Tibial nerve (tissue), 4 donors: ENCODE measurements at regions not wholly inside any gene's neighbourhood (a gene's known extent, or its start where the extent isn't known, plus 50 kb on each side); places are given as distances from the start of the nearest gene placed in this dataset.

ENCODE experiments used
- DNase-seq, 2 donors: peaks; one replicate each; pipeline ENCODE4 v3.0.0-alpha.2; 2019; ENCODE audit warnings: low spot score in 2 of 2
- H3K27ac ChIP-seq, 4 donors: fragments of 200-600 bp; sonication (generic) in 3 of 4; one replicate each; pipeline ENCODE4 v1.5.1; 2017 to 2019; ENCODE audit warnings: mild to moderate bottlenecking in 1 of 4
- H3K27me3 ChIP-seq, 2 donors: fragments of 200-600 bp; sonication (generic) in 1 of 2; one replicate each; pipeline versions ENCODE4 v1.5.1 to v1.6.0; 2017 to 2019
- H3K36me3 ChIP-seq, 3 donors: fragments of 200-600 bp; sonication (generic); one replicate each; pipeline ENCODE4 v1.5.1; 2018 to 2019
- H3K4me1 ChIP-seq, 4 donors: fragments of 200-600 bp; sonication (generic) in 3 of 4; one replicate each; pipeline ENCODE4 v1.5.1; 2017 to 2019
- H3K4me3 ChIP-seq, 4 donors: fragments of 200-600 bp; sonication (generic) in 3 of 4; one replicate each; pipeline ENCODE4 v1.5.1; 2017 to 2019; ENCODE audit warnings: mild to moderate bottlenecking in 1 of 4, moderate library complexity in 1 of 4
- H3K9me3 ChIP-seq, 4 donors: fragments of 200-600 bp; sonication (generic) in 3 of 4; one replicate each; pipeline ENCODE4 v1.5.1; 2017 to 2019
- EP300 ChIP-seq, 2 donors: sonication (generic); formaldehyde crosslinking; IDR thresholded peaks; one replicate each; pipeline ENCODE4 v1.6.1; 2017; ENCODE audit warnings: antibody characterized with exemption in 2 of 2, mild to moderate bottlenecking in 1 of 2
- POLR2A ChIP-seq, 2 donors: fragments of 450-650 bp; IDR thresholded peaks; one replicate each; pipeline ENCODE4 v1.6.1; 2017; ENCODE audit warnings: antibody characterized with exemption in 2 of 2, mild to moderate bottlenecking in 2 of 2, moderate library complexity in 2 of 2
- WGBS, 2 donors: methylation state at CpG; one replicate each; pipeline ENCODE4 v1.1.5; 2018; 5-methylcytosine and 5-hydroxymethylcytosine counted together
- TF ChIP-seq, protein P1 (sequence below), 5 experiments: fragments of 200-600 bp in 3 of 5; fragments of 450-650 bp in 2 of 5; sonication (generic) in 3 of 5; IDR thresholded peaks; one replicate each; pipeline ENCODE4 v1.5.1; 2016 to 2019; ENCODE audit warnings: antibody characterized with exemption in 5 of 5, mild to moderate bottlenecking in 3 of 5, moderate library complexity in 2 of 5

DNA sequence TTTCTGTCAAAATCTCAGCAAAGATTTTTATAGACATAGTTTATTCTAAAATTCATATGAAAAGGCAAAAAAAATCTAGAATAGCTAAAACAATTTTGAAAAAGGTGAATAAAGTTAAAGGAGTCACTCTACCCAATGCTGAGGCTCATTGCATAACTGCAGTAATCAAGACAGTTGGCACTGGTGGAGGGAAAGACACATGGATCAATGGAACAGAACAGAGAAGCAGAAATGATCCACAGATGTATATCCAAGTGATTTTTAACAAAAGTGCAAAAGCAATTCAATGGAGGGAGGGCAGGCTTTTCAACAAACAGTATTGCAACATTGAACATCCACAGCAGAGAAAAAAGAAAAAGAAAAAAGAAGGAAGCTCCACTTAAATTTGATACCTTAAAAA is 162.8 kb downstream of the RBM43 start:
- no peak for DNase-seq
- Histone ChIP-seq H3K9me3 (no peaks in the 10 kb centered on the region), H3K4me1 (no peaks in the 10 kb centered on the region), H3K4me3 (no peak overlapping the region), H3K36me3 (no peaks in the 10 kb centered on the region), H3K27me3 (no peaks in the 10 kb centered on the region), H3K27ac (no peak overlapping the region)
- TF ChIP-seq, protein P1, sequence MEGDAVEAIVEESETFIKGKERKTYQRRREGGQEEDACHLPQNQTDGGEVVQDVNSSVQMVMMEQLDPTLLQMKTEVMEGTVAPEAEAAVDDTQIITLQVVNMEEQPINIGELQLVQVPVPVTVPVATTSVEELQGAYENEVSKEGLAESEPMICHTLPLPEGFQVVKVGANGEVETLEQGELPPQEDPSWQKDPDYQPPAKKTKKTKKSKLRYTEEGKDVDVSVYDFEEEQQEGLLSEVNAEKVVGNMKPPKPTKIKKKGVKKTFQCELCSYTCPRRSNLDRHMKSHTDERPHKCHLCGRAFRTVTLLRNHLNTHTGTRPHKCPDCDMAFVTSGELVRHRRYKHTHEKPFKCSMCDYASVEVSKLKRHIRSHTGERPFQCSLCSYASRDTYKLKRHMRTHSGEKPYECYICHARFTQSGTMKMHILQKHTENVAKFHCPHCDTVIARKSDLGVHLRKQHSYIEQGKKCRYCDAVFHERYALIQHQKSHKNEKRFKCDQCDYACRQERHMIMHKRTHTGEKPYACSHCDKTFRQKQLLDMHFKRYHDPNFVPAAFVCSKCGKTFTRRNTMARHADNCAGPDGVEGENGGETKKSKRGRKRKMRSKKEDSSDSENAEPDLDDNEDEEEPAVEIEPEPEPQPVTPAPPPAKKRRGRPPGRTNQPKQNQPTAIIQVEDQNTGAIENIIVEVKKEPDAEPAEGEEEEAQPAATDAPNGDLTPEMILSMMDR (IDR thresholded peaks at IDR 0.05): no peak
- no peak for TF ChIP-seq EP300 (IDR thresholded peaks at IDR 0.05)
- no peak for TF ChIP-seq POLR2A (IDR thresholded peaks at IDR 0.05)

DNA sequence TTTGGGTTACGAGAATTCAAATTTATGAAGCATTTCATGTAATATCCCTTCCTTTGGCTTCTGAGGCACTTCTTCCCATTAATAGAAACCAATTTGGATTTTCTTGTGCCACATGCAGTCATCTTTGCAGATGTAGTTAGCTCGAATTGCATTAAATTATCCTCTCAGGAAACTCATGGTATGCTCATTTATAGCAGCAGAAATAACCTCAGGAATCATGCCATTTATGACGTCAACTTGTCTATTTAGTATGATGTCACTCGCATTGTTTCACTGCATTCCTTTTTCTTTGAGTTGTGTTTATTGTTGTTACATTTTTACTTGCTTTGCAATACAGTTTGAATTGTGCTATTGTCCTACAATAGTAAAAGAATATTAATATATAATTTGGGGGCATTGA is 163.8 kb downstream of the RBM43 start:
- no peaks in the 10 kb centered on the region for H3K9me3 ChIP-seq

DNA sequence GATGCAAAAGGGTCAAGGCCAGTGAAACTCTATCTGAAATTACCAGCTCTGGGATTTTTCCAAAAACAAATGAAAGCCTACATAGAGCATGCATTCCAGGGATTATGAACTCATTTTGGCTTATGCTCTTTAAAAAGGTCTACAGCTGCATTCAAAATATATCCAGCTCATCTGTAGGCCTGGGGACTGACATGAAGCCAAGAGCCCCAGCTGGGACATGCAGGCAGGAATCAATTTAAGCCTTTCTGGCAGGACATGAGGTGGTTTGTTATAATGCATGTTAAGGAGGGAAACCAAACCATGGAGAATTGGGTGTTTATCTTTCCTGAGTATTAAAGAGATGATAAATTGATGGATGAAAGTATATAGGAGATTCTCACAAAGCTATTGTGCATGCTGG is 164.5 kb downstream of the RBM43 start:
- Histone ChIP-seq H3K27me3 (no peaks in the 10 kb centered on the region), H3K4me1 (no peaks in the 10 kb centered on the region), H3K4me3 (no peak overlapping the region), H3K36me3 (no peaks in the 10 kb centered on the region), H3K27ac (no peak overlapping the region), H3K9me3 (no peaks in the 10 kb centered on the region)
- no peak for DNase-seq
- no peak for TF ChIP-seq POLR2A (IDR thresholded peaks at IDR 0.05)
- TF ChIP-seq EP300 (IDR thresholded peaks at IDR 0.05): no peak
- TF ChIP-seq, protein P1 (IDR thresholded peaks at IDR 0.05): no peak

More for the DNA sequence above, 163.8 kb downstream of the RBM43 start:
- WGBS, 2 donors: 59 to 68% methylated on average over 4 of the region's 4 CpGs
- Histone ChIP-seq H3K27ac (no peak overlapping the region), H3K4me1 (no peaks in the 10 kb centered on the region), H3K27me3 (no peaks in the 10 kb centered on the region), H3K4me3 (no peak overlapping the region), H3K36me3 (no peaks in the 10 kb centered on the region)
- no peak for DNase-seq
- no peak for TF ChIP-seq POLR2A (IDR thresholded peaks at IDR 0.05)
- TF ChIP-seq, protein P1 (IDR thresholded peaks at IDR 0.05): no peak
- no peak for TF ChIP-seq EP300 (IDR thresholded peaks at IDR 0.05)

DNA sequence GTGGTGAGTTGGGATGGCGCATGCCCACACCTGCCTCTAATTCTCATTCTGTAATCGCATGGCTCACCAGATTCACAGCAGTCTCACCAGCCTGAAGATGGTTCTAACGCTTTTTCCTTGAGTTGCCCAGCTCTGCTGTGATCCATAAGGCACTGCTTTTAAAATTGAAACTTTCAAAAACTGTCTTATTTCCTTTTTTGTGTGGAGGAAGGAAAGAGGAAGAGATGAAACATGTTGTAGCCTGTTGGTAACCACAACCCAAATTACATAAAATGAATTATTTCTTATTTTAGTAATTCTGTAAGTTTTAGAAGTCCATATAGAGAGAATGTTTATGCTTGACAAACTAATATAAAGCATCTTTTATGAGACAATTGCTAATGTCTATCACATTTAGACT is 165.4 kb downstream of the RBM43 start:
- no peaks in the 10 kb centered on the region for H3K27me3 ChIP-seq
- TF ChIP-seq EP300 (IDR thresholded peaks at IDR 0.05) (no peak), POLR2A (IDR thresholded peaks at IDR 0.05) (no peak)
- TF ChIP-seq, protein P1 (IDR thresholded peaks at IDR 0.05): no peak
- H3K9me3 ChIP-seq: no peaks in the 10 kb centered on the region
- 82 to 90% methylated on average over 3 of the region's 3 CpGs for WGBS, 2 donors
- H3K36me3 ChIP-seq: no peaks in the 10 kb centered on the region
- no peak overlapping the region for H3K27ac ChIP-seq
- H3K4me3 ChIP-seq: no peak overlapping the region
- DNase-seq: no peak
- no peaks in the 10 kb centered on the region for H3K4me1 ChIP-seq

DNA sequence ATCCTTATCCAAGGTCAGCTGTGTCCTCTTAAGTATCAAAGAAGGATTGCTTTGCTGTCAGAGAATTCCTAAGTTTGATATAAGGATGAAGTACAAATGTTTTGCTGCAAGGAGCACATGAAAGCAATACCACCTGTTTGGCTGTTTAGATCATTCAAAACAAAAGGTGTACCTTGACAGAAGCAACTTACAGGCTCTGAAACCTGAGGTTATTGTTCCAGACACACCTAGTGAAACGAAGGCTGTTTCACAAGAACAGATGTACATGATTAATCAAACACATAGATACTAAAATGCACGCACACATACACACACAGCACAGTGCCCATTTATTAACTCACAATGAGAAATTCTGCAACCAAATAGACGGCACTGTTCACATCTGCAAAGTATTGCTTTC is 166.2 kb downstream of the RBM43 start:
- DNase-seq: no peak
- no peaks in the 10 kb centered on the region for H3K9me3 ChIP-seq
- H3K4me1 ChIP-seq: no peaks in the 10 kb centered on the region
- H3K27ac ChIP-seq: no peak overlapping the region
- H3K4me3 ChIP-seq: no peak overlapping the region
- TF ChIP-seq, protein P1 (IDR thresholded peaks at IDR 0.05): no peak
- TF ChIP-seq POLR2A (IDR thresholded peaks at IDR 0.05): no peak
- no peak for TF ChIP-seq EP300 (IDR thresholded peaks at IDR 0.05)
- H3K36me3 ChIP-seq: no peaks in the 10 kb centered on the region
- 57 to 72% methylated on average over 3 of the region's 3 CpGs for WGBS, 2 donors
- H3K27me3 ChIP-seq: no peaks in the 10 kb centered on the region
